Endothelial cell (in vitro differentiated cells): ENCODE measurements at regions not wholly inside any gene's neighbourhood (a gene's known extent, or its start where the extent isn't known, plus 50 kb on each side); places are given as distances from the start of the nearest gene placed in this dataset.

Experiments used
- DNase-seq: peaks from one replicate; pipeline ENCODE4 v3.0.0; 2021; ENCODE audit warnings: low spot score
- H3K27ac Mint-ChIP-seq: one replicate; pipeline ENCODE4 v1.8.0; 2021; ENCODE audit warnings: mixed read lengths, inconsistent platforms; ENCODE audit not compliant: unreplicated experiment
- H3K27me3 Mint-ChIP-seq: one replicate; pipeline ENCODE4 v1.8.0; 2021; ENCODE audit warnings: mild to moderate bottlenecking, moderate library complexity, mixed read lengths, inconsistent platforms; ENCODE audit not compliant: unreplicated experiment
- H3K36me3 Mint-ChIP-seq: one replicate; pipeline ENCODE4 v1.8.0; 2021; ENCODE audit warnings: mild to moderate bottlenecking, low read depth, mixed read lengths, inconsistent platforms; ENCODE audit not compliant: unreplicated experiment
- H3K4me1 Mint-ChIP-seq: one replicate; pipeline ENCODE4 v1.8.0; 2021; ENCODE audit warnings: mild to moderate bottlenecking, mixed read lengths, inconsistent platforms; ENCODE audit not compliant: unreplicated experiment
- H3K4me3 Mint-ChIP-seq: one replicate; pipeline ENCODE4 v1.8.0; 2021; ENCODE audit warnings: mild to moderate bottlenecking, mixed read lengths, inconsistent platforms; ENCODE audit not compliant: unreplicated experiment
- H3K9me3 Mint-ChIP-seq: one replicate; pipeline ENCODE4 v1.8.0; 2021; ENCODE audit warnings: mixed read lengths, inconsistent platforms; ENCODE audit not compliant: unreplicated experiment
- CTCF ChIP-seq: fragments of 200-600 bp; sonication (generic); IDR thresholded peaks from one replicate; pipeline ENCODE4 v1.5.0; 2021; ENCODE audit warnings: antibody characterized with exemption; ENCODE audit not compliant: unreplicated experiment

- H3K27me3 Mint-ChIP-seq, result peaks cover 12% of the 10 kb centered on the region
- H3K27ac Mint-ChIP-seq, result no peak overlapping the region
- DNase-seq, result no peak
- H3K4me3 Mint-ChIP-seq, result no peak overlapping the region
- peaks cover 5% of the 10 kb centered on the region for H3K36me3 Mint-ChIP-seq
- no peaks in the 10 kb centered on the region for H3K9me3 Mint-ChIP-seq
- peaks cover 23% of the 10 kb centered on the region for H3K4me1 Mint-ChIP-seq
- TF ChIP-seq CTCF, result no peak
Observed at GRCh38 chr11:45028911-45029682, 78.4 kb upstream of the TP53I11 start.

GRCh38 chr11:45030778-45031177 is 80.1 kb upstream of the TP53I11 start:
- DNase-seq, result no peak
- Mint-ChIP-seq H3K9me3 (no peaks in the 10 kb centered on the region), H3K36me3 (no peaks in the 10 kb centered on the region), H3K27ac (no peak overlapping the region), H3K4me1 (peaks cover 24% of the 10 kb centered on the region), H3K4me3 (no peak overlapping the region), H3K27me3 (peaks cover 7% of the 10 kb centered on the region)
- no peak for TF ChIP-seq CTCF

GRCh38 chr11:45031912-45032519 is 81.3 kb upstream of the TP53I11 start:
- no peak overlapping the region for H3K27ac Mint-ChIP-seq

GRCh38 chr11:45035413-45035812 is 84.7 kb upstream of the TP53I11 start:
- Mint-ChIP-seq H3K27ac (no peak overlapping the region), H3K4me3 (no peak overlapping the region), H3K36me3 (peaks cover 3% of the 10 kb centered on the region), H3K9me3 (no peaks in the 10 kb centered on the region), H3K27me3 (peaks cover 4% of the 10 kb centered on the region), H3K4me1 (peaks cover 6% of the 10 kb centered on the region)
- no peak for DNase-seq
- no peak for TF ChIP-seq CTCF

More at GRCh38 chr11:45031912-45032519, 81.3 kb upstream of the TP53I11 start:
- TF ChIP-seq CTCF, result no peak
- no peak for DNase-seq
- H3K4me3 Mint-ChIP-seq, result no peak overlapping the region
- H3K9me3 Mint-ChIP-seq, result no peaks in the 10 kb centered on the region
- H3K36me3 Mint-ChIP-seq, result no peaks in the 10 kb centered on the region
- H3K27me3 Mint-ChIP-seq, result peaks cover 7% of the 10 kb centered on the region
- peaks cover 13% of the 10 kb centered on the region for H3K4me1 Mint-ChIP-seq

- no peak for TF ChIP-seq CTCF
- DNase-seq, result no peak
- H3K9me3 Mint-ChIP-seq, result no peaks in the 10 kb centered on the region
- peaks cover 6% of the 10 kb centered on the region for H3K4me1 Mint-ChIP-seq
- no peak overlapping the region for H3K27ac Mint-ChIP-seq
- peaks cover 3% of the 10 kb centered on the region for H3K36me3 Mint-ChIP-seq
- H3K27me3 Mint-ChIP-seq, result peaks cover 4% of the 10 kb centered on the region
- no peak overlapping the region for H3K4me3 Mint-ChIP-seq
Observed at GRCh38 chr11:45036010-45036409, 85.3 kb upstream of the TP53I11 start.
